ENCODE measurements at regions not wholly inside any gene's neighbourhood (a gene's known extent, or its start where the extent isn't known, plus 50 kb on each side); places are given as distances from the start of the nearest gene placed in this dataset.

GRCh38 chr1:98268316-98268715, 347.5 kb upstream of the DPYD start:
- Histone ChIP-seq H3K36me3 (no peaks in the 10 kb centered on the region), H3K4me1 (no peaks in the 10 kb centered on the region), H3K27ac (no peak overlapping the region), H3K9me3 (no peaks in the 10 kb centered on the region), H3K27me3 (no peaks in the 10 kb centered on the region), H3K4me3 (no peak overlapping the region)
- ATAC-seq: no peak
- TF ChIP-seq CTCF (IDR thresholded peaks at IDR 0.05): no peak
- intact Hi-C loops (cut with DNase I): no loop called here
- DNase-seq: no peak

- intact Hi-C loops (cut with DNase I): no loop called here
- Histone ChIP-seq H3K27me3 (no peaks in the 10 kb centered on the region), H3K27ac (no peak overlapping the region), H3K4me1 (no peaks in the 10 kb centered on the region), H3K9me3 (no peaks in the 10 kb centered on the region), H3K36me3 (no peaks in the 10 kb centered on the region), H3K4me3 (no peak overlapping the region)
- TF ChIP-seq CTCF (IDR thresholded peaks at IDR 0.05): no peak
- ATAC-seq (no peak), DNase-seq (no peak)
Measured at GRCh38 chr1:98267423-98267822, 346.6 kb upstream of the DPYD start.

GRCh38 chr1:98264727-98265126, 343.9 kb upstream of the DPYD start:
- no peak for DNase-seq
- no peaks in the 10 kb centered on the region for H3K36me3 ChIP-seq
- no peak overlapping the region for H3K27ac ChIP-seq
- H3K27me3 ChIP-seq: no peaks in the 10 kb centered on the region
- H3K9me3 ChIP-seq: no peaks in the 10 kb centered on the region
- intact Hi-C loops (cut with DNase I): no loop called here
- ATAC-seq: no peak
- no peak for TF ChIP-seq CTCF (IDR thresholded peaks at IDR 0.05)
- H3K4me3 ChIP-seq: no peak overlapping the region
- no peaks in the 10 kb centered on the region for H3K4me1 ChIP-seq

- no peaks in the 10 kb centered on the region for H3K27me3 ChIP-seq
- intact Hi-C loops (cut with DNase I): no loop called here
- no peak for ATAC-seq
- H3K36me3 ChIP-seq: no peaks in the 10 kb centered on the region
- no peaks in the 10 kb centered on the region for H3K9me3 ChIP-seq
- no peak for DNase-seq
- no peak overlapping the region for H3K27ac ChIP-seq
- no peak for TF ChIP-seq CTCF (IDR thresholded peaks at IDR 0.05)
- no peak overlapping the region for H3K4me3 ChIP-seq
- no peaks in the 10 kb centered on the region for H3K4me1 ChIP-seq
Measured at GRCh38 chr1:98260839-98261238, 340.0 kb upstream of the DPYD start.

GRCh38 chr1:98260412-98260811, 339.6 kb upstream of the DPYD start:
- H3K9me3 ChIP-seq: no peaks in the 10 kb centered on the region
- H3K36me3 ChIP-seq: no peaks in the 10 kb centered on the region
- ATAC-seq (no peak), DNase-seq (no peak)
- intact Hi-C loops (cut with DNase I): no loop called here
- no peak overlapping the region for H3K4me3 ChIP-seq
- TF ChIP-seq CTCF (IDR thresholded peaks at IDR 0.05): no peak
- H3K4me1 ChIP-seq: no peaks in the 10 kb centered on the region
- H3K27me3 ChIP-seq: no peaks in the 10 kb centered on the region
- H3K27ac ChIP-seq: no peak overlapping the region

GRCh38 chr1:98256700-98257099, 335.9 kb upstream of the DPYD start:
- no peaks in the 10 kb centered on the region for H3K4me1 ChIP-seq
- no peaks in the 10 kb centered on the region for H3K27me3 ChIP-seq
- no peak overlapping the region for H3K4me3 ChIP-seq
- no peak overlapping the region for H3K27ac ChIP-seq
- no peaks in the 10 kb centered on the region for H3K36me3 ChIP-seq
- ATAC-seq (no peak), DNase-seq (no peak)
- no peaks in the 10 kb centered on the region for H3K9me3 ChIP-seq
- intact Hi-C loops (cut with DNase I): no loop called here
- TF ChIP-seq CTCF (IDR thresholded peaks at IDR 0.05): no peak
